Stomach (tissue), 8 donors: ENCODE measurements at regions not wholly inside any gene's neighbourhood (a gene's known extent, or its start where the extent isn't known, plus 50 kb on each side); places are given as distances from the start of the nearest gene placed in this dataset.

ENCODE experiments used
- DNase-seq, 2 donors: peaks; one replicate each; pipeline versions ENCODE4 v3.0.0 to v3.0.0-alpha.2; 2013 to 2019
- H3K27ac ChIP-seq, 5 donors: fragments of 200-600 bp in 4 of 5; sonication (generic) in 4 of 5; one replicate each; pipeline ENCODE4 v1.5.1; 2013 to 2019; ENCODE audit warnings: mild to moderate bottlenecking in 1 of 5, moderate library complexity in 1 of 5
- H3K27me3 ChIP-seq, 3 donors: fragments of 200-600 bp; sonication (generic); one replicate each; pipeline ENCODE4 v1.5.1; 2017 to 2019; ENCODE audit warnings: mixed run types in 1 of 3
- H3K36me3 ChIP-seq, 4 donors: fragments of 200-600 bp; sonication (generic); 1 replicate in 3 of 4; 2 replicates in 1 of 4; pipeline ENCODE4 v1.5.1; 2016 to 2019
- H3K4me1 ChIP-seq, 4 donors: fragments of 200-600 bp; sonication (generic); one replicate each; pipeline ENCODE4 v1.5.1; 2016 to 2019
- H3K4me3 ChIP-seq, 4 donors: fragments of 200-600 bp; sonication (generic) in 3 of 4; one replicate each; pipeline ENCODE4 v1.5.1; 2016 to 2019; ENCODE audit warnings: mild to moderate bottlenecking in 1 of 4
- H3K9me3 ChIP-seq, 4 donors: fragments of 200-600 bp; sonication (generic); one replicate each; pipeline ENCODE4 v1.5.1; 2016 to 2019
- CTCF ChIP-seq, 7 experiments: fragments of 450-650 bp in 4 of 7; fragments of 200-600 bp in 3 of 7; sonication (generic) in 3 of 7; IDR thresholded peaks; one replicate each; pipeline ENCODE4 v1.5.1; 2016 to 2019; ENCODE audit warnings: antibody characterized with exemption in 7 of 7, control low read depth in 2 of 7, mild to moderate bottlenecking in 1 of 7
- EP300 ChIP-seq: sonication (generic); formaldehyde crosslinking; IDR thresholded peaks from one replicate; pipeline ENCODE4 v1.6.1; 2017; ENCODE audit warnings: antibody characterized with exemption
- POLR2A ChIP-seq, 4 donors: fragments of 450-650 bp; IDR thresholded peaks; one replicate each; pipeline ENCODE4 v1.6.1; 2016; ENCODE audit warnings: antibody characterized with exemption in 4 of 4, control low read depth in 2 of 4, mild to moderate bottlenecking in 1 of 4, moderate library complexity in 1 of 4
- POLR2AphosphoS5 ChIP-seq, 3 donors: sonication (generic); formaldehyde crosslinking; IDR thresholded peaks; one replicate each; pipeline ENCODE4 v1.6.1; 2016; ENCODE audit warnings: antibody characterized with exemption in 3 of 3
- WGBS, 5 donors: extraction: QIAGEN DNeasy Blood & Tissue Kit in 3 of 5; methylation state at CpG; one replicate each; pipeline versions ENCODE4 v1.1.5 to v1.1.7; 2013 to 2018; 5-methylcytosine and 5-hydroxymethylcytosine counted together
- intact Hi-C: fragments of 100-400 bp; cut with DNase I; formaldehyde crosslinking; loops from one replicate; pipeline ENCODE4 v1.15.1; 2023; ENCODE audit warnings: low total_unique reads
- donor health status: healthy with polysubstance abuse.
- donor health status: Bipolar disorder and iron deficiency.
- donor health status: healthy.

GRCh38 chr1:185594786-185595410 is 139.3 kb upstream of the HMCN1 start:
- DNase-seq: no peak
- Histone ChIP-seq H3K27ac (peak overlapping the region; percentile 9 to 75 (median 31)), H3K27me3 (no peaks in the 10 kb centered on the region), H3K4me3 (no peak overlapping the region), H3K4me1 (peaks cover 0 to 17% (median 2%) of the 10 kb centered on the region in 4 donors), H3K36me3 (no peaks in the 10 kb centered on the region), H3K9me3 (no peaks in the 10 kb centered on the region)
- WGBS, 5 donors: 45 to 67% (median 57%) methylated on average over 3 of the region's 3 CpGs
- intact Hi-C loops: no loop called here
- no peak for TF ChIP-seq POLR2AphosphoS5 (IDR thresholded peaks at IDR 0.05)
- no peak for TF ChIP-seq POLR2A (IDR thresholded peaks at IDR 0.05)
- no peak for TF ChIP-seq CTCF (IDR thresholded peaks at IDR 0.05)
- TF ChIP-seq EP300: no peak

- TF ChIP-seq POLR2AphosphoS5 (IDR thresholded peaks at IDR 0.05) (no peak), EP300 (no peak), POLR2A (IDR thresholded peaks at IDR 0.05) (no peak)
- H3K27ac ChIP-seq: no peak overlapping the region
- peaks cover 0 to 17% (median 2%) of the 10 kb centered on the region in 4 donors for H3K4me1 ChIP-seq
- no peaks in the 10 kb centered on the region for H3K27me3 ChIP-seq
- no peak overlapping the region for H3K4me3 ChIP-seq
- intact Hi-C loops: no loop called here
- DNase-seq: no peak
- H3K9me3 ChIP-seq: no peaks in the 10 kb centered on the region
- WGBS, 5 donors: 43 to 70% (median 48%) methylated on average over 1 of the region's 1 CpG
- H3K36me3 ChIP-seq: no peaks in the 10 kb centered on the region
Measured at GRCh38 chr1:185593271-185593670, 140.9 kb upstream of the HMCN1 start.

GRCh38 chr1:185585770-185586169 is 148.4 kb upstream of the HMCN1 start:
- 48 to 65% (median 56%) methylated on average over 8 of the region's 8 CpGs for whole genome bisulfite sequencing, 5 donors
- Histone ChIP-seq H3K27me3 (no peaks in the 10 kb centered on the region), H3K36me3 (no peaks in the 10 kb centered on the region), H3K27ac (no peak overlapping the region), H3K9me3 (peaks cover 0 to 47% (median 17%) of the 10 kb centered on the region in 4 donors), H3K4me1 (no peaks in the 10 kb centered on the region), H3K4me3 (no peak overlapping the region)
- intact Hi-C loops: no loop called here
- no peak for DNase-seq
- TF ChIP-seq POLR2A (IDR thresholded peaks at IDR 0.05) (no peak), CTCF (IDR thresholded peaks at IDR 0.05) (no peak), POLR2AphosphoS5 (IDR thresholded peaks at IDR 0.05) (no peak), EP300 (no peak)

GRCh38 chr1:185581961-185582725 is 152.0 kb upstream of the HMCN1 start:
- intact Hi-C loops: no loop called here
- Histone ChIP-seq H3K27ac (no peak overlapping the region), H3K36me3 (no peaks in the 10 kb centered on the region), H3K4me3 (no peak overlapping the region), H3K27me3 (no peaks in the 10 kb centered on the region), H3K4me1 (no peaks in the 10 kb centered on the region), H3K9me3 (peaks cover 4 to 76% (median 40%) of the 10 kb centered on the region in 4 donors)
- TF ChIP-seq POLR2AphosphoS5 (IDR thresholded peaks at IDR 0.05) (no peak), POLR2A (IDR thresholded peaks at IDR 0.05) (no peak), EP300 (no peak), CTCF (IDR thresholded peaks at IDR 0.05) (no peak)
- 91 to 97% (median 95%) methylated on average over 4 of the region's 4 CpGs for WGBS, 5 donors
- no peak for DNase-seq
